Endodermal cell (in vitro differentiated cells): ENCODE measurements at regions not wholly inside any gene's neighbourhood (a gene's known extent, or its start where the extent isn't known, plus 50 kb on each side); places are given as distances from the start of the nearest gene placed in this dataset.

Source experiments
- DNase-seq: peaks from one replicate; pipeline ENCODE4 v3.0.0-alpha.2; 2017
- H3K27ac ChIP-seq: 2 replicates; pipeline ENCODE4 v1.5.1; 2013; ENCODE audit warnings: mild to moderate bottlenecking, low read depth, low read length, moderate library complexity
- H3K27me3 ChIP-seq: 2 replicates; pipeline ENCODE4 v1.6.1; 2013; ENCODE audit warnings: mild to moderate bottlenecking, low read length, moderate library complexity; ENCODE audit not compliant: insufficient read depth, control insufficient read depth, poor library complexity, severe bottlenecking
- H3K36me3 ChIP-seq: 2 replicates; pipeline ENCODE4 v1.7.0; 2013; ENCODE audit warnings: mild to moderate bottlenecking, low read length, moderate library complexity; ENCODE audit not compliant: control insufficient read depth, insufficient read depth
- H3K4me1 ChIP-seq: one replicate; pipeline ENCODE4 v1.7.0; 2013; ENCODE audit warnings: low read length; ENCODE audit not compliant: control insufficient read depth, insufficient read depth
- H3K4me3 ChIP-seq: 2 replicates; pipeline ENCODE4 v1.5.1; 2013; ENCODE audit warnings: mild to moderate bottlenecking, low read length, moderate library complexity
- H3K9ac ChIP-seq: 2 replicates; pipeline ENCODE4 v1.6.1; 2013; ENCODE audit warnings: mild to moderate bottlenecking, low read length, moderate library complexity; ENCODE audit not compliant: poor library complexity, severe bottlenecking; ENCODE audit errors: extremely low read depth
- H3K9me3 ChIP-seq: 2 replicates; pipeline ENCODE4 v1.6.1; 2013; ENCODE audit warnings: mild to moderate bottlenecking, low read length, moderate library complexity; ENCODE audit not compliant: control insufficient read depth
- H3K27ac Mint-ChIP-seq: 2 replicates; pipeline ENCODE4 v1.8.0; 2020; ENCODE audit warnings: mixed read lengths
- H3K27me3 Mint-ChIP-seq: 2 replicates; pipeline ENCODE4 v1.8.0; 2021; ENCODE audit warnings: mild to moderate bottlenecking, mixed read lengths; ENCODE audit not compliant: insufficient read depth
- H3K36me3 Mint-ChIP-seq: 2 replicates; pipeline ENCODE4 v1.8.0; 2020; ENCODE audit warnings: low read depth, mixed read lengths
- H3K4me1 Mint-ChIP-seq: 2 replicates; pipeline ENCODE4 v1.8.0; 2020; ENCODE audit warnings: mixed read lengths
- H3K4me3 Mint-ChIP-seq: 2 replicates; pipeline ENCODE4 v1.8.0; 2020; ENCODE audit warnings: mild to moderate bottlenecking, moderate library complexity, mixed read lengths
- H3K9me3 Mint-ChIP-seq: 2 replicates; pipeline ENCODE4 v1.8.0; 2020; ENCODE audit warnings: mild to moderate bottlenecking, mixed read lengths
- WGBS, 2 experiments: methylation state at CpG; one replicate each; pipeline versions ENCODE4 v1.1.5 to v1.1.7; 2013; ENCODE audit warnings: missing lambda C conversion rate in 2 of 2, mixed read lengths in 1 of 2; ENCODE audit not compliant: insufficient coverage in 1 of 2, insufficient read length in 1 of 2; 5-methylcytosine and 5-hydroxymethylcytosine counted together
- TF ChIP-seq, protein P1 (sequence below): fragments of 200-600 bp; sonication (generic); conservative IDR thresholded peaks from 2 replicates; pipeline ENCODE4 v1.5.0; 2021; ENCODE audit warnings: antibody characterized with exemption, mild to moderate bottlenecking

DNA sequence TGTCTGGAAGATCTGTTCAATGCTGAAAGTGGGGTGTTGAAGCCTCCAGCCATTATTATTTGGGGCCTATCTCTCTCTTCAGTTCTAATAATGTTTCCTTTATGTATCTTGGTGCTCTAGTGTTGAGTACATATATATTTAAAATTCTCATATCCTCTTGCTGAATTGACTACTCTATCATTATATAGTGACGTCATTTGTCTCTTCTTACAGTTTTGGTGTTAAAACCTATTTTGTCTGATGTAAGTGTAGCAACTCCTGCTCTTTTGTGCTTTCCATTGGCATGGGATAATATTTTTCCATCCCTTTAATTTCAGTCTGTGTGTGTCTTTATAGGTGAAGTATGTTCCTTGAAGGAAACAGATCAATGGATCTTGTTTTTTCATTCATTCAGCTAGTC, 446.0 kb downstream of the FAM47A start:
- H3K9me3 ChIP-seq: no peaks in the 10 kb centered on the region
- H3K36me3 ChIP-seq: no peaks in the 10 kb centered on the region
- WGBS, 2 experiments: 100% methylated on average over 1 of the region's 1 CpG; no CpG with 5 or more reads in 1 of the 2 experiments
- TF ChIP-seq, protein P1, sequence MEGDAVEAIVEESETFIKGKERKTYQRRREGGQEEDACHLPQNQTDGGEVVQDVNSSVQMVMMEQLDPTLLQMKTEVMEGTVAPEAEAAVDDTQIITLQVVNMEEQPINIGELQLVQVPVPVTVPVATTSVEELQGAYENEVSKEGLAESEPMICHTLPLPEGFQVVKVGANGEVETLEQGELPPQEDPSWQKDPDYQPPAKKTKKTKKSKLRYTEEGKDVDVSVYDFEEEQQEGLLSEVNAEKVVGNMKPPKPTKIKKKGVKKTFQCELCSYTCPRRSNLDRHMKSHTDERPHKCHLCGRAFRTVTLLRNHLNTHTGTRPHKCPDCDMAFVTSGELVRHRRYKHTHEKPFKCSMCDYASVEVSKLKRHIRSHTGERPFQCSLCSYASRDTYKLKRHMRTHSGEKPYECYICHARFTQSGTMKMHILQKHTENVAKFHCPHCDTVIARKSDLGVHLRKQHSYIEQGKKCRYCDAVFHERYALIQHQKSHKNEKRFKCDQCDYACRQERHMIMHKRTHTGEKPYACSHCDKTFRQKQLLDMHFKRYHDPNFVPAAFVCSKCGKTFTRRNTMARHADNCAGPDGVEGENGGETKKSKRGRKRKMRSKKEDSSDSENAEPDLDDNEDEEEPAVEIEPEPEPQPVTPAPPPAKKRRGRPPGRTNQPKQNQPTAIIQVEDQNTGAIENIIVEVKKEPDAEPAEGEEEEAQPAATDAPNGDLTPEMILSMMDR: no peak
- no peaks in the 10 kb centered on the region for H3K4me1 ChIP-seq
- no peak overlapping the region for H3K27ac Mint-ChIP-seq
- peaks cover 7% of the 10 kb centered on the region for H3K9me3 Mint-ChIP-seq
- H3K9ac ChIP-seq: no peak overlapping the region
- DNase-seq: no peak
- H3K36me3 Mint-ChIP-seq: no peaks in the 10 kb centered on the region
- H3K27ac ChIP-seq: no peak overlapping the region
- no peak overlapping the region for H3K4me3 ChIP-seq
- H3K4me3 Mint-ChIP-seq: no peak overlapping the region
- H3K27me3 Mint-ChIP-seq: peaks cover 2% of the 10 kb centered on the region
- no peaks in the 10 kb centered on the region for H3K4me1 Mint-ChIP-seq
- H3K27me3 ChIP-seq: no peaks in the 10 kb centered on the region
